ENCODE measurements at regions not wholly inside any gene's neighbourhood (a gene's known extent, or its start where the extent isn't known, plus 50 kb on each side); places are given as distances from the start of the nearest gene placed in this dataset.

GRCh38 chr3:5058471-5058951 lies 63.6 kb upstream of the ARL8B start:
- H3K27ac ChIP-seq, result no peak overlapping the region
- no peak overlapping the region for H3K4me2 ChIP-seq
- no peaks in the 10 kb centered on the region for H3K27me3 ChIP-seq (ENCODE audit: insufficient read depth, low read depth)
- H4K20me1 ChIP-seq (ENCODE audit: insufficient read depth), result no peaks in the 10 kb centered on the region
- H3K79me2 ChIP-seq (ENCODE audit: insufficient read depth, low read depth), result no peaks in the 10 kb centered on the region
- H3K4me3 ChIP-seq (IDR thresholded peaks at IDR 0.05; ENCODE audit: insufficient read depth, low read depth, low read length), result no peak overlapping the region
- no peak overlapping the region for H2AFZ ChIP-seq (ENCODE audit: low read depth)
- no peak for TF ChIP-seq CTCF (conservative IDR thresholded peaks at IDR 0.05; ENCODE audit: low read depth, low read length)
- no peaks in the 10 kb centered on the region for H3K36me3 ChIP-seq (ENCODE audit: insufficient read depth)
- no peaks in the 10 kb centered on the region for H3K4me1 ChIP-seq (ENCODE audit: low read depth, poor library complexity, severe bottlenecking)
- no peak overlapping the region for H3K9ac ChIP-seq

GRCh38 chr3:5059782-5060181 lies 62.3 kb upstream of the ARL8B start:
- no peaks in the 10 kb centered on the region for H3K4me1 ChIP-seq (ENCODE audit: low read depth, poor library complexity, severe bottlenecking)
- no peak overlapping the region for H2AFZ ChIP-seq (ENCODE audit: low read depth)
- no peak overlapping the region for H3K9ac ChIP-seq
- H4K20me1 ChIP-seq (ENCODE audit: insufficient read depth), result no peaks in the 10 kb centered on the region
- TF ChIP-seq CTCF (conservative IDR thresholded peaks at IDR 0.05; ENCODE audit: low read depth, low read length), result no peak
- no peak overlapping the region for H3K27ac ChIP-seq
- no peaks in the 10 kb centered on the region for H3K79me2 ChIP-seq (ENCODE audit: insufficient read depth, low read depth)
- no peak overlapping the region for H3K4me2 ChIP-seq
- no peaks in the 10 kb centered on the region for H3K36me3 ChIP-seq (ENCODE audit: insufficient read depth)
- no peaks in the 10 kb centered on the region for H3K27me3 ChIP-seq (ENCODE audit: insufficient read depth, low read depth)
- no peak overlapping the region for H3K4me3 ChIP-seq (IDR thresholded peaks at IDR 0.05; ENCODE audit: insufficient read depth, low read depth, low read length)

- Histone ChIP-seq H3K79me2 (ENCODE audit: insufficient read depth, low read depth) (no peaks in the 10 kb centered on the region), H3K36me3 (ENCODE audit: insufficient read depth) (no peaks in the 10 kb centered on the region), H3K9ac (no peak overlapping the region), H3K4me1 (ENCODE audit: low read depth, poor library complexity, severe bottlenecking) (no peaks in the 10 kb centered on the region), H3K4me2 (no peak overlapping the region), H3K27me3 (ENCODE audit: insufficient read depth, low read depth) (no peaks in the 10 kb centered on the region), H3K4me3 (IDR thresholded peaks at IDR 0.05; ENCODE audit: insufficient read depth, low read depth, low read length) (no peak overlapping the region), H3K27ac (no peak overlapping the region), H4K20me1 (ENCODE audit: insufficient read depth) (no peaks in the 10 kb centered on the region), H2AFZ (ENCODE audit: low read depth) (no peak overlapping the region)
- TF ChIP-seq CTCF (conservative IDR thresholded peaks at IDR 0.05; ENCODE audit: low read depth, low read length), result no peak
These were observed 60.9 kb upstream of the ARL8B start for GRCh38 chr3:5061218-5061569.

DNA sequence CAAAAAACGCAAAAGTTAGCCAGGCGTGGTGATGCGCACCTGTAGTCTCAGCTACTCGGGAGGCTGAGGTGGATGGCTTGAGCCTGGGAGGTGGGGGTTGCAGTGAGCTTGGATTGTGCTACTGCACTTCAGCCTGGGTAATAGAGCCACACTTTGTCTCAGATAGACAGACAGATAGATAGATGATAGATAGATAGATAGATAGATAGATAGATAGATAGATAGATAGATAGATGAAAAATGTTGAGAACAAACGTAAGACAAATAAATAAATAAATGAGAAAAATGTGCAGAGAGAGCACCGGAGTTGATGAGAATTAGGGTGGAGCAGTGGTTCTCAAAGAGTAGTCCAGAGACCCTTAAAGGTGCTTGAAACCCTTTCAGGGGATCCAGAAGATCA lies 58.4 kb upstream of the ARL8B start:
- Histone ChIP-seq H3K4me1 (ENCODE audit: low read depth, poor library complexity, severe bottlenecking) (no peaks in the 10 kb centered on the region), H3K4me2 (no peak overlapping the region), H3K9ac (no peak overlapping the region), H3K27ac (no peak overlapping the region), H2AFZ (ENCODE audit: low read depth) (no peak overlapping the region), H3K79me2 (ENCODE audit: insufficient read depth, low read depth) (no peaks in the 10 kb centered on the region), H4K20me1 (ENCODE audit: insufficient read depth) (no peaks in the 10 kb centered on the region), H3K36me3 (ENCODE audit: insufficient read depth) (no peaks in the 10 kb centered on the region), H3K4me3 (IDR thresholded peaks at IDR 0.05; ENCODE audit: insufficient read depth, low read depth, low read length) (no peak overlapping the region), H3K27me3 (ENCODE audit: insufficient read depth, low read depth) (no peaks in the 10 kb centered on the region)
- TF ChIP-seq CTCF (conservative IDR thresholded peaks at IDR 0.05; ENCODE audit: low read depth, low read length), result no peak

All from KMS-11 (cell line).